Epithelial cell of esophagus (primary cell): ENCODE measurements at regions not wholly inside any gene's neighbourhood (a gene's known extent, or its start where the extent isn't known, plus 50 kb on each side); places are given as distances from the start of the nearest gene placed in this dataset.
"Not testable (repeated sequence)": the region's sequence is repeated elsewhere in the genome, so short reads cannot be mapped to it uniquely, and the experiment has no call there.

ENCODE experiments used
- DNase-seq: peaks from one replicate; pipeline ENCODE4 v3.0.0; 2010; ENCODE audit warnings: low read depth
- H3K4me3 ChIP-seq: 2 replicates; pipeline ENCODE4 v1.5.1; 2011; ENCODE audit warnings: mild to moderate bottlenecking, low read length, control low read depth

DNA sequence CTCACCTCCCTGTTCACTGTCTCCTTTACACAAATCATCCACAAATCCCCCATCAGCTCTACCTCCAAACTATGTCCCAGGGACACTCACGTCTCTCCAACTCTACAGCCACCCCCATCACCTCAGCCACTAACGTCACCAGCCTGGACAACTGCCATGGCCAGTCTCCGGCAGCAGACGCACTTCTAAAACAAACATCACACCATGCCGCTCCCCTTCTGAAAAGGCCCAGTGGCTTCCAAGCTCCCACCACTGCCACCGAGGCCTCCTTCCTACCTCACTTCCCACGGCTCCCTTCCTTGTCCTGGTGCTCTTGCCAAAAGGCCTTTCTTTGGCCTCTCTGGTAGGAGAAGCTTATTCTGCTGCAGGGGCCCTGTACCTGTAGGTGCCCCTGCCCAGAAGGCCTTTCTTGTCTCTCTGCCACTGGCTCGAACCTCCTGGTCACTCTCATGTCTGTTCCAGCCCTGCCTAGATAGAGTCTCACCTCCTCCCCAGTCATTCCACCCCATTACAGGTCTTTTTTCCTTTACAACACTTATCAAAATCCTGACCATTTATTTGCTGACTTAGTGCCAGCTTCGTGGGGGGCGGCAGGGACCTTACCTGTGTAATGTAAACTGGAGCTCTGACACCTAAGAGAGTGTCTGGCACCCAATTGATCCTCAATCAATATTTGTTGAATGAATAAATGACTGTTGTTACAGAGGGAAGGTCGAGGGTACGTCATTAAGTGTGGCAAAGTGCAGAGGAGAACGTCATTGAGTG, 304.2 kb downstream of the GOLGA6L6 start:
- not testable (repeated sequence) for DNase-seq, H3K4me3 ChIP-seq

DNA sequence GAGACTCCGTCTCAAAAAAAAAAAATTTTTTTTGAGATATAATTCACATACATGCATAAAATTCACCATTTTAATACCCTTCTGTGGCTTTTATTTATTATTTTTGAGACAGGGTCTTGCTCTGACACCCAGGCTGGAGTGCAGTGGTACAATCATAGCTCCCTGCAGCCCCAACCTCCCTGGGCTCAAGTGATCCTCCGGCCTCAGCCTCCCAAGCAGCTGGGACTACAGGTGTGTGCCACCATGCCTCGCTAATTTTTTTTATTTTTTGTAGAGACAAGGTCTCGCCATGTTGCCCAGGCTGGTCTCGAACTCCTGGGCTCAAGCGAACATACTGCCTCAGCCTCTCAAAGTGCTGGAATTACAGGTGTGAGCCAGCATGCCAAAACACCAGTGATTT, 305.9 kb downstream of the GOLGA6L6 start:
- H3K4me3 ChIP-seq, DNase-seq: not testable (repeated sequence)

GRCh38 chr15:20234006-20234540, 307.5 kb downstream of the GOLGA6L6 start:
- H3K4me3 ChIP-seq, DNase-seq: not testable (repeated sequence)

GRCh38 chr15:20232457-20232856, 309.1 kb downstream of the GOLGA6L6 start:
- not testable (repeated sequence) for DNase-seq, H3K4me3 ChIP-seq

DNA sequence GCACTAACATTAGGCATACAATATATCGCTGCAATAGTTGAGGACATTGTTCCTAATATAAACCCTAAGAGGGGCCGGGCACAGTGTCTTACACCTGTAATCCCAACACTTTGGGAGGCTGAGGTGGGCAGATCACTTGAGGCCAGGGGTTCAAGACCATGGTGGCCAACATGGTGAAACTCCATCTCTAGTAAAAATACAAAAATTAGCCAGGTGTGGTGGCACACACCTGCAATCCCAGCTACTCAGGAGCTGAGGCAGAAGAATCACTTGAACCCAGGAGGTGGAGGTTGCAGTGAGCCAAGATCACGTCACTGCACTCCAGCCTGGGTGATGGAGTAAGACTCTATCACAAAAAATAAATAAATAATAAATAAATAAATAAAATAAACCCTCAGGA, 310.9 kb downstream of the GOLGA6L6 start:
- H3K4me3 ChIP-seq, DNase-seq: not testable (repeated sequence)

GRCh38 chr15:20228791-20229190, 312.8 kb downstream of the GOLGA6L6 start:
- not testable (repeated sequence) for DNase-seq, H3K4me3 ChIP-seq

GRCh38 chr15:20227119-20227853, 314.3 kb downstream of the GOLGA6L6 start:
- DNase-seq, H3K4me3 ChIP-seq: not testable (repeated sequence)

GRCh38 chr15:20226531-20226930, 315.1 kb downstream of the GOLGA6L6 start:
- DNase-seq, H3K4me3 ChIP-seq: not testable (repeated sequence)

GRCh38 chr15:20221063-20221462, 320.5 kb downstream of the GOLGA6L6 start:
- not testable (repeated sequence) for H3K4me3 ChIP-seq, DNase-seq

GRCh38 chr15:20219171-20219570, 322.4 kb downstream of the GOLGA6L6 start:
- not testable (repeated sequence) for H3K4me3 ChIP-seq, DNase-seq

GRCh38 chr15:20215700-20216099, 325.9 kb downstream of the GOLGA6L6 start:
- not testable (repeated sequence) for DNase-seq, H3K4me3 ChIP-seq

DNA sequence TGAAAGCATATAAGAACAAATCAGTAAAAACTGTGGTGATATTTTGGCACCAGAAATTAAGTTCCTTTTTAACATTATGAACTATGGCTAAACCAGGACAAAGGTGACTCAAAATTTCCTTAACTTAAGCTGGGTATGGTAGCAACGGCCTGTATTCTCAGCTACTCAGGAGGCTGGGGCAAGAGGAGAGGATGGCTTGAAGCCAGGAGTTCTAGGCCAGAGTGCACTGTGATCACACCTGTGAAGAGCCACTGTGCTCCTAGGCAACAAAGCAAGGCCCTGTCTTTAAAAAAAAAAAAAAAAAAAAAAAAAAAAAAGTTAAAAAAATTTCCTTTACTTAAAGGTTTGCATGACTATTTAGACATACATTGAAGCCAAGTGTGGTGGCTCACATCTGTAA, 327.5 kb downstream of the GOLGA6L6 start:
- not testable (repeated sequence) for H3K4me3 ChIP-seq

GRCh38 chr15:20211508-20211907, 330.1 kb downstream of the GOLGA6L6 start:
- not testable (repeated sequence) for H3K4me3 ChIP-seq, DNase-seq

More for the DNA sequence above, 327.5 kb downstream of the GOLGA6L6 start:
- not testable (repeated sequence) for DNase-seq

GRCh38 chr15:20209973-20210372, 331.6 kb downstream of the GOLGA6L6 start:
- DNase-seq, H3K4me3 ChIP-seq: not testable (repeated sequence)

GRCh38 chr15:20207607-20208006, 334.0 kb downstream of the GOLGA6L6 start:
- not testable (repeated sequence) for DNase-seq

DNA sequence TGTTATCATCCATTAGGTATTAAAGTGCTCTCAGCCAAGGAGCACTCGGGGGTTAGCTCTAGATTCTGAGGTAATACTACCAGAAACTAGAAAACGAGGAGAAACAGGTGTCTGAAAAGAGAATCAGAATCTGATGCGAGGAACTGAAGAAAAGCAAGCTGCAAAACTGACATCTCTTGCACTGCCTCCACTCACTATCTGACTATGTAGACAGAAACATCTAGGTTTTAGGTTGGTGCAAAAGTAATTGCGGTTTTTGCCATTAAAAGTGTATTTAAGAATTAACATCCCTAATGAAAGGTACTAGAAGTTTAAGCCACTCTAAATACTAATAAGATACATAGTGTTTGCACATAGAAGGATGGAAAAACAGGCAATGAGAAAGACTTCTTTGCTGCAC, 334.4 kb downstream of the GOLGA6L6 start:
- H3K4me3 ChIP-seq, DNase-seq: not testable (repeated sequence)

More at GRCh38 chr15:20207607-20208006, 334.0 kb downstream of the GOLGA6L6 start:
- not testable (repeated sequence) for H3K4me3 ChIP-seq

GRCh38 chr15:20204177-20204866, 337.3 kb downstream of the GOLGA6L6 start:
- not testable (repeated sequence) for H3K4me3 ChIP-seq, DNase-seq

DNA sequence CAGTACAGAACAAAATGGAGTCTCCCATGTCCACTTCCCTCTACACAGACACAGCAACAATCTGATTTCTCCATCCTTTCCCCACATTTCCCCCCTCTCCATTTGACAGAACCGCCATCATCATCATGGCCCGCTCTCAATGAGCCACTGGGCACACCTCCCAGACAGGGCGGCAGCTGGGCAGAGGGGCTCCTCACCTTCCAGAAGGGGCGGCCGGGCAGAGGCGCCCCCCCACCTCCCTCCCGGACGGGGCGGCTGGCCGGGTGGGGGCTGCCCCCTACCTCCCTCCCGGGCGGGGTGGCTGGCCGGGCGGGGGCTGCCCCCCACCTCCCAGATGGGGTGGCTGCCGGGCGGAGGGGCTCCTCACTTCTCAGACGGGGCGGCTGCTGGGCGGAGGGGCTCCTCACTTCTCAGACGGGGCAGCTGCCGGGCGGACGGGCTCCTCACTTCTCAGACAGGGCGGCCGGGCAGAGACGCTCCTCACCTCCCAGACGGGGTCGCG, 337.9 kb downstream of the GOLGA6L6 start:
- not testable (repeated sequence) for DNase-seq

GRCh38 chr15:20194591-20195198, 346.9 kb downstream of the GOLGA6L6 start:
- H3K4me3 ChIP-seq, DNase-seq: not testable (repeated sequence)

More for the DNA sequence above, 337.9 kb downstream of the GOLGA6L6 start:
- not testable (repeated sequence) for H3K4me3 ChIP-seq
